ENCODE measurements at regions not wholly inside any gene's neighbourhood (a gene's known extent, or its start where the extent isn't known, plus 50 kb on each side); places are given as distances from the start of the nearest gene placed in this dataset.
A peak's percentile ranks its signal among the peaks of the same experiment; 100 is the strongest.

DNA sequence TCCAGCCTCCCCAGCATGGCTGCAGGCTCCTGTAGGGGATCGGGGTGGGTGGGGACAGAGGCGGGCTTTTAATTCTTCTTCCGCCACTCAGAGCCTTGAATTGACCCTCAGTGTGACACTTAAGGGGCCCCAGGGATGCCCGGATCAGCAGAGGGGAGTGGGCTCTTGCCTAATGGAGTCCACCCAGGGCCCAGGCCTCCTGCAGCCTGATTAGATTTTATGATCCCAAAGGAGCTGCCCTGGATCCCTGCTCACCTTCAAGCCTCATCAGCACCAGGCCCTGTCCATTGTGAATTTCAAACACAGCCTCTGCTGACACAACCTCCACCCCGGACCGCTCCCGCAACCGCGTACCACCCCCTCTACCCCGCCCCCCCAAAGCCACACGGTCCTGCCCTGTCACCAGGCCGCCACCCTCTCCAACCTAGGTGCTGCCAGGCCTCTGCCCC is 214.1 kb upstream of the IER5L start:
- TF ChIP-seq ZNF843 (tag by site-specific recombination; IDR thresholded peaks at IDR 0.05): no peak
- no peak for TF ChIP-seq KLF16 (tag by site-specific recombination; IDR thresholded peaks at IDR 0.05)
- TF ChIP-seq, protein P1, sequence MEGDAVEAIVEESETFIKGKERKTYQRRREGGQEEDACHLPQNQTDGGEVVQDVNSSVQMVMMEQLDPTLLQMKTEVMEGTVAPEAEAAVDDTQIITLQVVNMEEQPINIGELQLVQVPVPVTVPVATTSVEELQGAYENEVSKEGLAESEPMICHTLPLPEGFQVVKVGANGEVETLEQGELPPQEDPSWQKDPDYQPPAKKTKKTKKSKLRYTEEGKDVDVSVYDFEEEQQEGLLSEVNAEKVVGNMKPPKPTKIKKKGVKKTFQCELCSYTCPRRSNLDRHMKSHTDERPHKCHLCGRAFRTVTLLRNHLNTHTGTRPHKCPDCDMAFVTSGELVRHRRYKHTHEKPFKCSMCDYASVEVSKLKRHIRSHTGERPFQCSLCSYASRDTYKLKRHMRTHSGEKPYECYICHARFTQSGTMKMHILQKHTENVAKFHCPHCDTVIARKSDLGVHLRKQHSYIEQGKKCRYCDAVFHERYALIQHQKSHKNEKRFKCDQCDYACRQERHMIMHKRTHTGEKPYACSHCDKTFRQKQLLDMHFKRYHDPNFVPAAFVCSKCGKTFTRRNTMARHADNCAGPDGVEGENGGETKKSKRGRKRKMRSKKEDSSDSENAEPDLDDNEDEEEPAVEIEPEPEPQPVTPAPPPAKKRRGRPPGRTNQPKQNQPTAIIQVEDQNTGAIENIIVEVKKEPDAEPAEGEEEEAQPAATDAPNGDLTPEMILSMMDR (tag by site-specific recombination; IDR thresholded peaks at IDR 0.05): no peak
- TF ChIP-seq ZBTB20 (tag by site-specific recombination; IDR thresholded peaks at IDR 0.05): no peak
- TF ChIP-seq ZNF2 (tag by site-specific recombination; IDR thresholded peaks at IDR 0.05): no peak
- TF ChIP-seq, protein P2, sequence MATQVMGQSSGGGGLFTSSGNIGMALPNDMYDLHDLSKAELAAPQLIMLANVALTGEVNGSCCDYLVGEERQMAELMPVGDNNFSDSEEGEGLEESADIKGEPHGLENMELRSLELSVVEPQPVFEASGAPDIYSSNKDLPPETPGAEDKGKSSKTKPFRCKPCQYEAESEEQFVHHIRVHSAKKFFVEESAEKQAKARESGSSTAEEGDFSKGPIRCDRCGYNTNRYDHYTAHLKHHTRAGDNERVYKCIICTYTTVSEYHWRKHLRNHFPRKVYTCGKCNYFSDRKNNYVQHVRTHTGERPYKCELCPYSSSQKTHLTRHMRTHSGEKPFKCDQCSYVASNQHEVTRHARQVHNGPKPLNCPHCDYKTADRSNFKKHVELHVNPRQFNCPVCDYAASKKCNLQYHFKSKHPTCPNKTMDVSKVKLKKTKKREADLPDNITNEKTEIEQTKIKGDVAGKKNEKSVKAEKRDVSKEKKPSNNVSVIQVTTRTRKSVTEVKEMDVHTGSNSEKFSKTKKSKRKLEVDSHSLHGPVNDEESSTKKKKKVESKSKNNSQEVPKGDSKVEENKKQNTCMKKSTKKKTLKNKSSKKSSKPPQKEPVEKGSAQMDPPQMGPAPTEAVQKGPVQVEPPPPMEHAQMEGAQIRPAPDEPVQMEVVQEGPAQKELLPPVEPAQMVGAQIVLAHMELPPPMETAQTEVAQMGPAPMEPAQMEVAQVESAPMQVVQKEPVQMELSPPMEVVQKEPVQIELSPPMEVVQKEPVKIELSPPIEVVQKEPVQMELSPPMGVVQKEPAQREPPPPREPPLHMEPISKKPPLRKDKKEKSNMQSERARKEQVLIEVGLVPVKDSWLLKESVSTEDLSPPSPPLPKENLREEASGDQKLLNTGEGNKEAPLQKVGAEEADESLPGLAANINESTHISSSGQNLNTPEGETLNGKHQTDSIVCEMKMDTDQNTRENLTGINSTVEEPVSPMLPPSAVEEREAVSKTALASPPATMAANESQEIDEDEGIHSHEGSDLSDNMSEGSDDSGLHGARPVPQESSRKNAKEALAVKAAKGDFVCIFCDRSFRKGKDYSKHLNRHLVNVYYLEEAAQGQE (tag by site-specific recombination; IDR thresholded peaks at IDR 0.05): peak; percentile 40; the same call in 1 of the 2 replicates
- TF ChIP-seq ZNF670 (tag by site-specific recombination; IDR thresholded peaks at IDR 0.05; ENCODE audit: low read depth): no peak
- TF ChIP-seq ZNF792 (tag by site-specific recombination; IDR thresholded peaks at IDR 0.05): no peak
- no peak for TF ChIP-seq ZBTB21 (tag by site-specific recombination; IDR thresholded peaks at IDR 0.05)
- no peak for TF ChIP-seq ZNF624 (tag by site-specific recombination; IDR thresholded peaks at IDR 0.05)
- TF ChIP-seq, protein P3, sequence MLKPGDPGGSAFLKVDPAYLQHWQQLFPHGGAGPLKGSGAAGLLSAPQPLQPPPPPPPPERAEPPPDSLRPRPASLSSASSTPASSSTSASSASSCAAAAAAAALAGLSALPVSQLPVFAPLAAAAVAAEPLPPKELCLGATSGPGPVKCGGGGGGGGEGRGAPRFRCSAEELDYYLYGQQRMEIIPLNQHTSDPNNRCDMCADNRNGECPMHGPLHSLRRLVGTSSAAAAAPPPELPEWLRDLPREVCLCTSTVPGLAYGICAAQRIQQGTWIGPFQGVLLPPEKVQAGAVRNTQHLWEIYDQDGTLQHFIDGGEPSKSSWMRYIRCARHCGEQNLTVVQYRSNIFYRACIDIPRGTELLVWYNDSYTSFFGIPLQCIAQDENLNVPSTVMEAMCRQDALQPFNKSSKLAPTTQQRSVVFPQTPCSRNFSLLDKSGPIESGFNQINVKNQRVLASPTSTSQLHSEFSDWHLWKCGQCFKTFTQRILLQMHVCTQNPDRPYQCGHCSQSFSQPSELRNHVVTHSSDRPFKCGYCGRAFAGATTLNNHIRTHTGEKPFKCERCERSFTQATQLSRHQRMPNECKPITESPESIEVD (tag by site-specific recombination; IDR thresholded peaks at IDR 0.05): no peak
- TF ChIP-seq ZNF114 (tag by site-specific recombination; IDR thresholded peaks at IDR 0.05): no peak
- no peak for TF ChIP-seq TCF7L2 (IDR thresholded peaks at IDR 0.05; ENCODE audit: borderline replicate concordance, low read depth, low read length)
- TF ChIP-seq ZNF596 (tag by site-specific recombination; IDR thresholded peaks at IDR 0.05): no peak
